Muscle layer of duodenum (tissue), 2 donors: ENCODE measurements at regions not wholly inside any gene's neighbourhood (a gene's known extent, or its start where the extent isn't known, plus 50 kb on each side); places are given as distances from the start of the nearest gene placed in this dataset.
"Not testable (repeated sequence)": the region's sequence is repeated elsewhere in the genome, so short reads cannot be mapped to it uniquely, and the experiment has no call there.

Source experiments
- H3K27ac ChIP-seq: one replicate; pipeline ENCODE4 v1.7.0; 2013; ENCODE audit warnings: mild to moderate bottlenecking, low read length
- H3K27me3 ChIP-seq: one replicate; pipeline ENCODE4 v1.7.0; 2013; ENCODE audit warnings: low read depth, mild to moderate bottlenecking, control low read depth, low read length
- H3K36me3 ChIP-seq, 2 donors: one replicate each; pipeline ENCODE4 v1.7.0; 2013; ENCODE audit warnings: low read length in 2 of 2, control low read depth in 1 of 2, mild to moderate bottlenecking in 1 of 2; ENCODE audit not compliant: insufficient read depth in 2 of 2, control insufficient read depth in 1 of 2
- H3K4me1 ChIP-seq, 2 donors: one replicate each; pipeline ENCODE4 v1.7.0; 2013; ENCODE audit warnings: low read length in 2 of 2, mild to moderate bottlenecking in 2 of 2, control low read depth in 1 of 2, moderate library complexity in 1 of 2; ENCODE audit not compliant: insufficient read depth in 2 of 2, control insufficient read depth in 1 of 2
- H3K4me3 ChIP-seq, 2 donors: one replicate each; pipeline ENCODE4 v1.7.0; 2013; ENCODE audit warnings: low read length in 2 of 2, low read depth in 1 of 2, mild to moderate bottlenecking in 1 of 2
- H3K9me3 ChIP-seq, 2 donors: one replicate each; pipeline ENCODE4 v1.7.0; 2013; ENCODE audit warnings: low read length in 2 of 2, control low read depth in 1 of 2, mild to moderate bottlenecking in 1 of 2; ENCODE audit not compliant: control insufficient read depth in 1 of 2
- donor health status: healthy.

GRCh38 chrX:5305452-5305851 lies 923.2 kb downstream of the NLGN4X start:
- no peaks in the 10 kb centered on the region for H3K9me3 ChIP-seq
- no peaks in the 10 kb centered on the region for H3K4me1 ChIP-seq
- H3K36me3 ChIP-seq: no peaks in the 10 kb centered on the region
- no peaks in the 10 kb centered on the region for H3K27me3 ChIP-seq
- no peak overlapping the region for H3K27ac ChIP-seq
- H3K4me3 ChIP-seq: no peak overlapping the region

- Histone ChIP-seq H3K4me1 (no peaks in the 10 kb centered on the region), H3K4me3 (no peak overlapping the region), H3K27ac (no peak overlapping the region), H3K27me3 (no peaks in the 10 kb centered on the region), H3K9me3 (no peaks in the 10 kb centered on the region), H3K36me3 (no peaks in the 10 kb centered on the region)
These were observed 933.7 kb downstream of the NLGN4X start for GRCh38 chrX:5295004-5295403.

- H3K9me3 ChIP-seq: no peaks in the 10 kb centered on the region
- no peak overlapping the region for H3K27ac ChIP-seq
- H3K4me3 ChIP-seq: no peak overlapping the region
- no peaks in the 10 kb centered on the region for H3K36me3 ChIP-seq
- no peaks in the 10 kb centered on the region for H3K27me3 ChIP-seq
- no peaks in the 10 kb centered on the region for H3K4me1 ChIP-seq
These were observed 938.0 kb downstream of the NLGN4X start for GRCh38 chrX:5290635-5291034.

GRCh38 chrX:5289949-5290348 lies 938.7 kb downstream of the NLGN4X start:
- H3K36me3 ChIP-seq, H3K4me1 ChIP-seq, H3K27me3 ChIP-seq, H3K4me3 ChIP-seq, H3K9me3 ChIP-seq, H3K27ac ChIP-seq: not testable (repeated sequence)

- Histone ChIP-seq H3K27me3 (no peaks in the 10 kb centered on the region), H3K36me3 (no peaks in the 10 kb centered on the region), H3K27ac (no peak overlapping the region), H3K4me3 (no peak overlapping the region), H3K4me1 (no peaks in the 10 kb centered on the region), H3K9me3 (no peaks in the 10 kb centered on the region)
These were observed 949.8 kb downstream of the NLGN4X start for GRCh38 chrX:5278908-5279307.

GRCh38 chrX:5265324-5265850 lies 963.3 kb downstream of the NLGN4X start:
- no peaks in the 10 kb centered on the region for H3K27me3 ChIP-seq
- no peaks in the 10 kb centered on the region for H3K36me3 ChIP-seq
- H3K4me3 ChIP-seq: no peak overlapping the region
- no peaks in the 10 kb centered on the region for H3K4me1 ChIP-seq
- no peak overlapping the region for H3K27ac ChIP-seq
- H3K9me3 ChIP-seq: no peaks in the 10 kb centered on the region

- H3K27me3 ChIP-seq: no peaks in the 10 kb centered on the region
- H3K4me3 ChIP-seq: no peak overlapping the region
- H3K27ac ChIP-seq: no peak overlapping the region
- no peaks in the 10 kb centered on the region for H3K36me3 ChIP-seq
- H3K9me3 ChIP-seq: no peaks in the 10 kb centered on the region
- no peaks in the 10 kb centered on the region for H3K4me1 ChIP-seq
These were observed 978.6 kb downstream of the NLGN4X start for GRCh38 chrX:5250106-5250505.

GRCh38 chrX:5242091-5242790 lies 986.4 kb downstream of the NLGN4X start:
- Histone ChIP-seq H3K4me3 (no peak overlapping the region), H3K9me3 (no peaks in the 10 kb centered on the region), H3K36me3 (no peaks in the 10 kb centered on the region), H3K27me3 (no peaks in the 10 kb centered on the region), H3K27ac (no peak overlapping the region), H3K4me1 (no peaks in the 10 kb centered on the region)

GRCh38 chrX:5236749-5237148 lies 991.9 kb downstream of the NLGN4X start:
- Histone ChIP-seq H3K36me3 (no peaks in the 10 kb centered on the region), H3K27me3 (no peaks in the 10 kb centered on the region), H3K4me1 (no peaks in the 10 kb centered on the region), H3K9me3 (no peaks in the 10 kb centered on the region), H3K27ac (no peak overlapping the region), H3K4me3 (no peak overlapping the region)

GRCh38 chrX:5236096-5236495 lies 992.6 kb downstream of the NLGN4X start:
- Histone ChIP-seq H3K9me3 (no peaks in the 10 kb centered on the region), H3K4me3 (no peak overlapping the region), H3K36me3 (no peaks in the 10 kb centered on the region), H3K27me3 (no peaks in the 10 kb centered on the region), H3K4me1 (no peaks in the 10 kb centered on the region), H3K27ac (no peak overlapping the region)

- no peak overlapping the region for H3K27ac ChIP-seq
- no peaks in the 10 kb centered on the region for H3K4me1 ChIP-seq
- H3K4me3 ChIP-seq: no peak overlapping the region
- H3K36me3 ChIP-seq: no peaks in the 10 kb centered on the region
- no peaks in the 10 kb centered on the region for H3K27me3 ChIP-seq
- no peaks in the 10 kb centered on the region for H3K9me3 ChIP-seq
These were observed 994.8 kb downstream of the NLGN4X start for GRCh38 chrX:5233830-5234229.

- no peak overlapping the region for H3K4me3 ChIP-seq
- H3K27me3 ChIP-seq: no peaks in the 10 kb centered on the region
- H3K4me1 ChIP-seq: no peaks in the 10 kb centered on the region
- H3K27ac ChIP-seq: no peak overlapping the region
- no peaks in the 10 kb centered on the region for H3K36me3 ChIP-seq
- no peaks in the 10 kb centered on the region for H3K9me3 ChIP-seq
These were observed 1008.2 kb downstream of the NLGN4X start for GRCh38 chrX:5220421-5220820.
